DND-41 (cell line): ENCODE measurements at regions not wholly inside any gene's neighbourhood (a gene's known extent, or its start where the extent isn't known, plus 50 kb on each side); places are given as distances from the start of the nearest gene placed in this dataset.

Experiments
- CTCF ChIP-seq: IDR thresholded peaks from 2 replicates; pipeline ENCODE4 v1.5.1; 2012; ENCODE audit warnings: borderline replicate concordance, low read length, moderate library complexity, mild to moderate bottlenecking; ENCODE audit not compliant: poor library complexity, severe bottlenecking; ENCODE audit errors: extremely low read depth
- EZH2 ChIP-seq: IDR thresholded peaks from 3 replicates; pipeline ENCODE4 v1.6.1; 2012; ENCODE audit warnings: borderline replicate concordance, low read depth, mild to moderate bottlenecking, moderate library complexity, low read length, inconsistent platforms; ENCODE audit not compliant: severe bottlenecking

DNA sequence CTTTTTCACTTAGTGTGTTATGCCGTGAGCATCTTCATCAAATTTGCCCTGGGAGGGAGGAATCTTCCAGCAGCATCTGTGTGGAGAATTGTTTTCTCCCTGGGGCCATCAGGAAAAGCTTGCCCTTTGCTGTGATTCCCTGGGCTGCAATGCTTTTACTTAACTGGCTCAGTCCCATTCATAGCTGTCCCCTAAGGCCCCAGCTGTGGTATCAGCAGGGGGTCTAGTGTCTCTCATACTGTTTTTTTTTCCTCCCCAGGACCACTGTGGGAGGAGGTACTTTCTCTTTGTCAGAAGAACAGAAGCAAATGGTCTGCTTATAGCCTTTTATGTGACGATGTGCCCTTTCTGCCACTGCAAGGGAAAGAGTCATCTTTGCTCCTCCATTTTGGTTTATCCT, 176.8 kb upstream of the CELF4 start:
- TF ChIP-seq CTCF (no peak), EZH2 (no peak)
